GM23338 (cell line): ENCODE measurements at regions not wholly inside any gene's neighbourhood (a gene's known extent, or its start where the extent isn't known, plus 50 kb on each side); places are given as distances from the start of the nearest gene placed in this dataset.

Experiments used
- ATAC-seq: fragments of 200-7000 bp; cut with Tn5 transposase; 3 replicates; pipeline ENCODE4 v1.9.1; 2020
- DNase-seq: peaks from one replicate; pipeline ENCODE4 v3.0.0-alpha.2; 2015; ENCODE audit warnings: low spot score
- H2AFZ ChIP-seq: fragments of 200-600 bp; sonication (generic); 2 replicates; pipeline ENCODE4 v1.8.0; 2016; ENCODE audit warnings: antibody characterized with exemption, mild to moderate bottlenecking, moderate library complexity
- H3F3A ChIP-seq: fragments of 200-600 bp; sonication (generic); replicated peaks from 2 replicates; pipeline ENCODE4 v1.8.0; 2017; ENCODE audit warnings: antibody characterized with exemption, mixed run types, low read depth
- H3K27ac ChIP-seq: fragments of 200-600 bp; sonication (generic); 2 replicates; pipeline ENCODE4 v1.6.1; 2016; ENCODE audit warnings: low read depth
- H3K27me3 ChIP-seq: fragments of 200-600 bp; sonication (generic); 2 replicates; pipeline ENCODE4 v1.8.0; 2016; ENCODE audit warnings: mild to moderate bottlenecking, mixed run types, moderate library complexity; ENCODE audit not compliant: insufficient read depth
- H3K36me3 ChIP-seq: fragments of 200-600 bp; sonication (generic); 2 replicates; pipeline ENCODE4 v1.8.0; 2016; ENCODE audit warnings: mild to moderate bottlenecking; ENCODE audit not compliant: insufficient read depth
- H3K4me1 ChIP-seq: fragments of 200-600 bp; sonication (generic); 2 replicates; pipeline ENCODE4 v1.8.0; 2016; ENCODE audit warnings: mild to moderate bottlenecking, moderate library complexity; ENCODE audit not compliant: insufficient read depth
- H3K4me2 ChIP-seq: fragments of 200-600 bp; sonication (generic); 2 replicates; pipeline ENCODE4 v1.7.1; 2017; ENCODE audit warnings: mixed run types
- H3K4me3 ChIP-seq: fragments of 200-600 bp; sonication (generic); 2 replicates; pipeline ENCODE4 v1.6.1; 2016; ENCODE audit warnings: mixed run types
- H3K79me2 ChIP-seq: fragments of 200-600 bp; sonication (generic); replicated peaks from 2 replicates; pipeline ENCODE4 v1.8.0; 2017; ENCODE audit warnings: mild to moderate bottlenecking; ENCODE audit not compliant: insufficient read depth
- H3K9me2 ChIP-seq: fragments of 200-600 bp; sonication (generic); 2 replicates; pipeline ENCODE4 v1.8.0; 2017; ENCODE audit not compliant: insufficient read depth
- H4K20me1 ChIP-seq: fragments of 200-600 bp; sonication (generic); replicated peaks from 2 replicates; pipeline ENCODE4 v1.8.0; 2017; ENCODE audit warnings: mild to moderate bottlenecking; ENCODE audit not compliant: insufficient read depth
- H3K27ac Mint-ChIP-seq: 2 replicates; pipeline ENCODE4 v1.8.0; 2020; ENCODE audit warnings: inconsistent platforms, mild to moderate bottlenecking, moderate library complexity, mixed read lengths
- H3K27me3 Mint-ChIP-seq: 3 replicates; pipeline ENCODE4 v1.8.0; 2022; ENCODE audit warnings: low read depth, mild to moderate bottlenecking, moderate library complexity, mixed read lengths, inconsistent platforms; ENCODE audit not compliant: insufficient read depth, poor library complexity
- H3K36me3 Mint-ChIP-seq: 3 replicates; pipeline ENCODE4 v1.8.0; 2021; ENCODE audit warnings: low read depth, mild to moderate bottlenecking, inconsistent platforms, moderate library complexity, mixed read lengths
- H3K4me1 Mint-ChIP-seq: 3 replicates; pipeline ENCODE4 v1.8.0; 2020; ENCODE audit warnings: mild to moderate bottlenecking, inconsistent platforms, mixed read lengths
- H3K4me3 Mint-ChIP-seq: 3 replicates; pipeline ENCODE4 v1.8.0; 2021; ENCODE audit warnings: moderate library complexity, mild to moderate bottlenecking, inconsistent platforms, mixed read lengths
- H3K9me3 Mint-ChIP-seq: 3 replicates; pipeline ENCODE4 v1.8.0; 2020; ENCODE audit warnings: moderate library complexity, mild to moderate bottlenecking, inconsistent platforms, mixed read lengths
- CREB1 ChIP-seq: fragments of 250-450 bp; sonication (Bioruptor Pico); IDR thresholded peaks from 2 replicates; pipeline ENCODE4 v1.5.0; 2020; ENCODE audit warnings: low read depth, mild to moderate bottlenecking, moderate library complexity
- EZH2 ChIP-seq: fragments of 200-600 bp; sonication (generic); IDR thresholded peaks from one replicate; pipeline ENCODE4 v1.8.0; 2017; ENCODE audit warnings: antibody characterized with exemption, mild to moderate bottlenecking, low read depth; ENCODE audit not compliant: unreplicated experiment
- EZH2phosphoT487 ChIP-seq: fragments of 200-600 bp; sonication (generic); IDR thresholded peaks from one replicate; pipeline ENCODE4 v1.8.1; 2018; ENCODE audit warnings: antibody characterized with exemption; ENCODE audit not compliant: unreplicated experiment
- NANOG ChIP-seq: IDR thresholded peaks from 2 replicates; pipeline ENCODE4 v1.6.1; 2016; ENCODE audit warnings: antibody characterized with exemption, borderline replicate concordance
- POLR2AphosphoS5 ChIP-seq: IDR thresholded peaks from 2 replicates; pipeline ENCODE4 v1.6.1; 2016; ENCODE audit warnings: antibody characterized with exemption, low read depth
- STAT1 ChIP-seq: IDR thresholded peaks from one replicate; pipeline ENCODE4 v1.6.1; 2016; ENCODE audit warnings: antibody characterized with exemption; ENCODE audit not compliant: unreplicated experiment
- ZNF114 ChIP-seq: fragments of 250-450 bp; sonication (Bioruptor Pico); IDR thresholded peaks from 2 replicates; pipeline ENCODE4 v1.5.0; 2020; ENCODE audit warnings: mild to moderate bottlenecking, moderate library complexity
- ZNF331 ChIP-seq: fragments of 250-450 bp; sonication (Bioruptor Pico); IDR thresholded peaks from 2 replicates; pipeline ENCODE4 v1.5.0; 2020; ENCODE audit warnings: low read depth, mild to moderate bottlenecking, moderate library complexity
- TF ChIP-seq, protein P1 (sequence below): IDR thresholded peaks from one replicate; pipeline ENCODE4 v1.6.1; 2018; ENCODE audit warnings: antibody characterized with exemption; ENCODE audit not compliant: unreplicated experiment
- TF ChIP-seq, protein P2 (sequence below), 2 experiments: fragments of 200-600 bp in 1 of 2; sonication (generic) in 1 of 2; conservative IDR thresholded peaks; 2 replicates each; pipeline versions ENCODE4 v1.5.1 to v1.6.1; 2016 to 2017; ENCODE audit warnings: antibody characterized with exemption in 2 of 2, low read depth in 2 of 2, mild to moderate bottlenecking in 2 of 2, moderate library complexity in 1 of 2

DNA sequence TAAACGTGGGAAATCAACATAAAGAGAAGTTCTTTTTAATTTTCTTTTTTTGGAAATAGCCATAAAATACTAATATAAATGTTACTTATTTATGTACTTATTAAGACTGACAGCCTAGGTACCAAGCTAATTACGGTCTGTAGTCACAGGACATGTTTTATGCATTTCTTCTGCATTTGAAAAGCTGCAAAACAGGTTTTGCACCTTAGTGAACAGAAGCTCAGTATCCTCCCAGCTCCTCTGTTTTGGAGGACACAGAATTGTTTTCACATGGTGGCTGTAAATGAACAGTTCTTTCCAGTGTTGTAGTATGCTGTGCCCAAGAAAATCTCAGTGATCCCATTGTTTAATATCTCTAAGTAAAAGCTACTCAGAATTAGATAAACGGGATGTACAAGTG is 1788.0 kb upstream of the TENM3 start (continued):
- TF ChIP-seq NANOG (no peak), CREB1 (CRISPR knock-in tag) (no peak), STAT1 (no peak)
- TF ChIP-seq, protein P1, sequence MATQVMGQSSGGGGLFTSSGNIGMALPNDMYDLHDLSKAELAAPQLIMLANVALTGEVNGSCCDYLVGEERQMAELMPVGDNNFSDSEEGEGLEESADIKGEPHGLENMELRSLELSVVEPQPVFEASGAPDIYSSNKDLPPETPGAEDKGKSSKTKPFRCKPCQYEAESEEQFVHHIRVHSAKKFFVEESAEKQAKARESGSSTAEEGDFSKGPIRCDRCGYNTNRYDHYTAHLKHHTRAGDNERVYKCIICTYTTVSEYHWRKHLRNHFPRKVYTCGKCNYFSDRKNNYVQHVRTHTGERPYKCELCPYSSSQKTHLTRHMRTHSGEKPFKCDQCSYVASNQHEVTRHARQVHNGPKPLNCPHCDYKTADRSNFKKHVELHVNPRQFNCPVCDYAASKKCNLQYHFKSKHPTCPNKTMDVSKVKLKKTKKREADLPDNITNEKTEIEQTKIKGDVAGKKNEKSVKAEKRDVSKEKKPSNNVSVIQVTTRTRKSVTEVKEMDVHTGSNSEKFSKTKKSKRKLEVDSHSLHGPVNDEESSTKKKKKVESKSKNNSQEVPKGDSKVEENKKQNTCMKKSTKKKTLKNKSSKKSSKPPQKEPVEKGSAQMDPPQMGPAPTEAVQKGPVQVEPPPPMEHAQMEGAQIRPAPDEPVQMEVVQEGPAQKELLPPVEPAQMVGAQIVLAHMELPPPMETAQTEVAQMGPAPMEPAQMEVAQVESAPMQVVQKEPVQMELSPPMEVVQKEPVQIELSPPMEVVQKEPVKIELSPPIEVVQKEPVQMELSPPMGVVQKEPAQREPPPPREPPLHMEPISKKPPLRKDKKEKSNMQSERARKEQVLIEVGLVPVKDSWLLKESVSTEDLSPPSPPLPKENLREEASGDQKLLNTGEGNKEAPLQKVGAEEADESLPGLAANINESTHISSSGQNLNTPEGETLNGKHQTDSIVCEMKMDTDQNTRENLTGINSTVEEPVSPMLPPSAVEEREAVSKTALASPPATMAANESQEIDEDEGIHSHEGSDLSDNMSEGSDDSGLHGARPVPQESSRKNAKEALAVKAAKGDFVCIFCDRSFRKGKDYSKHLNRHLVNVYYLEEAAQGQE, result no peak

DNA sequence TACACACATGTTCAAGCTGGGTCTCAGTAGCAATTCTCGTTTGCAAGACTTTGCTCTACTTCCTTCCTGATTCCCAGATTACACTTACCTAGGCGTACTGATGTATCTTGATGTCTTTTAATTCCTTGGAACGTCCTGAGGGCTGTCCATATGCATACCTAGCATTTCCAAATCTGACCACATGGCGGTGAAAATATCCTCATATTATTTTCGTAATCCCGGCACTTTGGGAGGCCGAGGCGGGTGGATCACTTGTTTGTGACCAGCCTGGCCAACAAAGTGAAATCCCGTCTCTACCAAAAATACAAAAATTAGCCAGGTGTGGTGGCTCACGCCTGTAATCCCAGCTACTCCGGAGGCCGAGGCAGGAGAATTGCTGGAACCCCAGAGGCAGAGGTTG is 1786.3 kb upstream of the TENM3 start:
- H3K4me3 Mint-ChIP-seq, result no peak overlapping the region
- Histone ChIP-seq H3K4me1 (peaks cover 15% of the 10 kb centered on the region), H3K27ac (no peak overlapping the region), H3K79me2 (no peaks in the 10 kb centered on the region), H3K36me3 (no peaks in the 10 kb centered on the region), H4K20me1 (no peaks in the 10 kb centered on the region), H3K4me2 (no peak overlapping the region), H3K4me3 (no peak overlapping the region), H3F3A (no peaks in the 10 kb centered on the region), H2AFZ (peak overlapping the region; percentile 44; the same call in 1 of the 2 replicates), H3K27me3 (no peaks in the 10 kb centered on the region), H3K9me2 (no peaks in the 10 kb centered on the region)
- no peaks in the 10 kb centered on the region for H3K27me3 Mint-ChIP-seq
- DNase-seq (peak; percentile 50), ATAC-seq (peak; percentile 46; the same call in 2 of the 3 replicates)
- no peaks in the 10 kb centered on the region for H3K9me3 Mint-ChIP-seq
- no peak for TF ChIP-seq NANOG
- TF ChIP-seq, protein P2, sequence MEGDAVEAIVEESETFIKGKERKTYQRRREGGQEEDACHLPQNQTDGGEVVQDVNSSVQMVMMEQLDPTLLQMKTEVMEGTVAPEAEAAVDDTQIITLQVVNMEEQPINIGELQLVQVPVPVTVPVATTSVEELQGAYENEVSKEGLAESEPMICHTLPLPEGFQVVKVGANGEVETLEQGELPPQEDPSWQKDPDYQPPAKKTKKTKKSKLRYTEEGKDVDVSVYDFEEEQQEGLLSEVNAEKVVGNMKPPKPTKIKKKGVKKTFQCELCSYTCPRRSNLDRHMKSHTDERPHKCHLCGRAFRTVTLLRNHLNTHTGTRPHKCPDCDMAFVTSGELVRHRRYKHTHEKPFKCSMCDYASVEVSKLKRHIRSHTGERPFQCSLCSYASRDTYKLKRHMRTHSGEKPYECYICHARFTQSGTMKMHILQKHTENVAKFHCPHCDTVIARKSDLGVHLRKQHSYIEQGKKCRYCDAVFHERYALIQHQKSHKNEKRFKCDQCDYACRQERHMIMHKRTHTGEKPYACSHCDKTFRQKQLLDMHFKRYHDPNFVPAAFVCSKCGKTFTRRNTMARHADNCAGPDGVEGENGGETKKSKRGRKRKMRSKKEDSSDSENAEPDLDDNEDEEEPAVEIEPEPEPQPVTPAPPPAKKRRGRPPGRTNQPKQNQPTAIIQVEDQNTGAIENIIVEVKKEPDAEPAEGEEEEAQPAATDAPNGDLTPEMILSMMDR (conservative IDR thresholded peaks at IDR 0.05; ENCODE audit: low read depth in 2 of 2), result peak; percentile 36 to 57
- no peak overlapping the region; the same call in 1 of the 2 replicates for H3K27ac Mint-ChIP-seq
- H3K36me3 Mint-ChIP-seq, result no peaks in the 10 kb centered on the region
- peaks cover 29% of the 10 kb centered on the region for H3K4me1 Mint-ChIP-seq

DNA sequence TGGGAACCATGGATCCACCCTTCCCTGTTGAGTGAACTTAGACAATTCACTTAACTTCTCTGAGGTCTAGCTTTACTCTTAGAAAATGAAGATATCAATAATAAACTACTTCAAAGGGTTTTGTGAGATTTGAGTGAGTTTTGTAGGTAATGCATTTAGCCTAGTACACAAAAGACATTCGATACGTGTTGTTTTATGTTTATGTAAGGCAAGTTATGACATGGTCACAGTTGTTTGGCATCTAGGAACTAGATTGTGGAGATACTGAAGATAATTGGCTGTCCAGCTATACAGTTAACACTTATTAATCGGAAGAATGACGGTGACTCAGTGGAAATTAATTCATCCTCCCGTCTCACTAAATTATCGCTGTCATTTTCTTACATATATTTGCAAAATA is 1781.1 kb upstream of the TENM3 start:
- ATAC-seq, result no peak
- no peaks in the 10 kb centered on the region for H3K36me3 ChIP-seq
- H3K4me1 ChIP-seq, result no peaks in the 10 kb centered on the region
- H3F3A ChIP-seq, result no peaks in the 10 kb centered on the region
- no peaks in the 10 kb centered on the region for H3K79me2 ChIP-seq
- no peak for DNase-seq
- no peak overlapping the region for H3K27ac ChIP-seq
- H3K4me3 ChIP-seq, result no peak overlapping the region
- Mint-ChIP-seq H3K9me3 (no peaks in the 10 kb centered on the region), H3K27me3 (no peaks in the 10 kb centered on the region), H3K4me3 (no peak overlapping the region), H3K36me3 (no peaks in the 10 kb centered on the region), H3K27ac (no peak overlapping the region), H3K4me1 (peaks cover 7% of the 10 kb centered on the region)
- no peak overlapping the region for H3K4me2 ChIP-seq
- H4K20me1 ChIP-seq, result no peaks in the 10 kb centered on the region
- no peak overlapping the region for H2AFZ ChIP-seq
- no peaks in the 10 kb centered on the region for H3K9me2 ChIP-seq
- no peaks in the 10 kb centered on the region for H3K27me3 ChIP-seq
- no peak for TF ChIP-seq POLR2AphosphoS5
- TF ChIP-seq STAT1, result no peak
- TF ChIP-seq ZNF114 (CRISPR knock-in tag), result no peak
- no peak for TF ChIP-seq ZNF331
- no peak for TF ChIP-seq EZH2phosphoT487
- TF ChIP-seq, protein P1, result no peak
- TF ChIP-seq, protein P2 (conservative IDR thresholded peaks at IDR 0.05; ENCODE audit: low read depth in 2 of 2), result no peak
- TF ChIP-seq EZH2, result no peak
- no peak for TF ChIP-seq CREB1 (CRISPR knock-in tag)
